ENCODE measurements at regions not wholly inside any gene's neighbourhood (a gene's known extent, or its start where the extent isn't known, plus 50 kb on each side); places are given as distances from the start of the nearest gene placed in this dataset.

DNA sequence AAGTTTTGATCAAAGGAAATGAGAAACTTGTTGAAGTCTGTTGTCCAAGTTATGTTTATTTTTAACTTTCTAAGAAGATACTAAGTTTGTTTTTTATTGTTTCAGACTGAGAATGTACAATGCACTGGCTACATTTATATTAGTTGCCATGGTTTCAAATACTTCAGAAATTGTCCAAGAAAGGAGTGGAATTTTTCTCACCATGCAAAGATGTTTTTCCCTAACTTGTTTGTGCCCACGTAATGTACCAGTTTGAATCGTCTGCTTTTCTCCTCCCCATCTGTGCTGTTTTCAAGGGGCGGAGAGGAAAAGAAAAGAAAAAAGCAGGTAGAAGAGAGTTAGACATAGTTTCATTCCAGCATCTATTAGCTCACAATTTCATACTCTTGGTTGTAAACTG lies 407.0 kb downstream of the KCTD16 start:
- Histone ChIP-seq H3K4me3 (no peak overlapping the region), H3K9me2 (ENCODE audit: insufficient read depth) (no peaks in the 10 kb centered on the region), H3K27me3 (ENCODE audit: insufficient read depth, low read depth) (no peaks in the 10 kb centered on the region), H3K9me3 (ENCODE audit: insufficient read depth, low read depth) (no peaks in the 10 kb centered on the region), H2AFZ (no peak overlapping the region), H3K4me1 (replicated peaks; ENCODE audit: insufficient read depth) (no peaks in the 10 kb centered on the region), H3K79me2 (ENCODE audit: low read depth) (no peaks in the 10 kb centered on the region), H3K36me3 (ENCODE audit: low read depth) (no peaks in the 10 kb centered on the region), H3K4me2 (no peak overlapping the region), H3K27ac (no peak overlapping the region), H4K20me1 (ENCODE audit: insufficient read depth) (no peaks in the 10 kb centered on the region), H3F3A (ENCODE audit: insufficient read depth, low read depth) (no peaks in the 10 kb centered on the region)
- no peak for DNase-seq
- intact Hi-C loops (cut with micrococcal nuclease; ENCODE audit: unreplicated experiment), result no loop called here
- no TSS peak for BruUV-seq (replicated peaks)
- CTCF ChIA-PET, result no interaction called here
- POLR2A ChIA-PET (ENCODE audit: unreplicated experiment), result no interaction called here
- no peak for TF ChIP-seq CTCF (conservative IDR thresholded peaks at IDR 0.05)
- no peak for TF ChIP-seq EZH2 (IDR thresholded peaks at IDR 0.05; ENCODE audit: low read depth)

DNA sequence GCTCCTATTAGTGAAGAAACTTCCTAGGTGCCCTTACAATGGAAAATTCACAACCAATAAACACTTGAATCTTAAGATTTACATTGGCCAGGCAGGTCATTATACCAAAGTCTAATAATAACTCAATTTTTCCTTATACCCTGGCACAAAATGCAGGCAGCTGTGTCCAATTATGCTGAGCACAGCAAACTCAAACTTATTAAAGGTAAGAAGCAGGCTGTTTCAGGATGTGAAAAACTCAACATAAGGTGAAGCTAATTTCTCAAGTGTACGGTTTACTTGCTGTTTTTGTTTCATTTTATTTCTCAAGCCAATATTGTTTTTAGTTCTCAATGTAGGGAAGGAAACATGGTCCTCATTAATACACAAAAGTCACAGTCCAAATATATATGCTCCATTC lies 405.1 kb downstream of the KCTD16 start:
- Histone ChIP-seq H3K4me2 (no peak overlapping the region), H3K4me1 (replicated peaks; ENCODE audit: insufficient read depth) (no peaks in the 10 kb centered on the region), H3K27ac (no peak overlapping the region), H3K79me2 (ENCODE audit: low read depth) (no peaks in the 10 kb centered on the region), H4K20me1 (ENCODE audit: insufficient read depth) (no peaks in the 10 kb centered on the region), H3K36me3 (ENCODE audit: low read depth) (no peaks in the 10 kb centered on the region), H3K4me3 (no peak overlapping the region), H3F3A (ENCODE audit: insufficient read depth, low read depth) (no peaks in the 10 kb centered on the region), H2AFZ (no peak overlapping the region), H3K27me3 (ENCODE audit: insufficient read depth, low read depth) (no peaks in the 10 kb centered on the region), H3K9me3 (ENCODE audit: insufficient read depth, low read depth) (no peaks in the 10 kb centered on the region), H3K9me2 (ENCODE audit: insufficient read depth) (no peaks in the 10 kb centered on the region)
- BruUV-seq (replicated peaks), result no TSS peak
- DNase-seq, result no peak
- POLR2A ChIA-PET (ENCODE audit: unreplicated experiment), result no interaction called here
- intact Hi-C loops (cut with micrococcal nuclease; ENCODE audit: unreplicated experiment), result no loop called here
- CTCF ChIA-PET, result no interaction called here
- TF ChIP-seq EZH2 (IDR thresholded peaks at IDR 0.05; ENCODE audit: low read depth) (no peak), CTCF (conservative IDR thresholded peaks at IDR 0.05) (no peak)

DNA sequence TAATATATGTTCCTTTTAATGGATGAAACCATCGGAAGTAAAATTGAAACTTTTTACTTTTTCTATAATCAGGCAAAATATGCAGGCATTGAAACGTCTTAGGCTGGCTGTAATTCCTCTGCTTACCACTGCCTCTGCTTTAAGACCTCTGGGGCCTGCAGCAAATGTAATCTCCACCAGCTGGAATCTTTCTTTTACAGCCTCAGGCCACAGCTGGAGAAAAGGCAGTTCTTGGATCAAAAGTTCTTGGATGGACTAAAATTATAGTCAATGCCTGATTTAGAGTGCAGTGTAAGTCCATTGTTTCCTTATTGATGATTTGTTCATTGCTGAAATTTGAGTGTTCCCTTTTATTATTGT lies 396.7 kb downstream of the KCTD16 start:
- no peaks in the 10 kb centered on the region for H3K36me3 ChIP-seq (ENCODE audit: low read depth)
- no peaks in the 10 kb centered on the region for H3K4me1 ChIP-seq (replicated peaks; ENCODE audit: insufficient read depth)
- no peaks in the 10 kb centered on the region for H3K27me3 ChIP-seq (ENCODE audit: insufficient read depth, low read depth)
- no peak for DNase-seq
- no peak overlapping the region for H3K27ac ChIP-seq
- no peaks in the 10 kb centered on the region for H4K20me1 ChIP-seq (ENCODE audit: insufficient read depth)
- H3K79me2 ChIP-seq (ENCODE audit: low read depth), result no peaks in the 10 kb centered on the region
- CTCF ChIA-PET, result interaction anchor here (0.5 kb wide), 1 partner anchor 25 kb away, joined by 4 read pairs; no protein-coding TSS in a partner anchor
- H3K4me3 ChIP-seq, result no peak overlapping the region
- H3K9me3 ChIP-seq (ENCODE audit: insufficient read depth, low read depth), result no peaks in the 10 kb centered on the region
- no TSS peak for BruUV-seq (replicated peaks)
- H3K4me2 ChIP-seq, result no peak overlapping the region
- intact Hi-C loops (cut with micrococcal nuclease; ENCODE audit: unreplicated experiment), result no loop called here
- no peak overlapping the region for H2AFZ ChIP-seq
- H3K9me2 ChIP-seq (ENCODE audit: insufficient read depth), result no peaks in the 10 kb centered on the region; the same call in 1 of the 2 replicates
- POLR2A ChIA-PET (ENCODE audit: unreplicated experiment), result no interaction called here
- no peaks in the 10 kb centered on the region for H3F3A ChIP-seq (ENCODE audit: insufficient read depth, low read depth)
- TF ChIP-seq EZH2 (IDR thresholded peaks at IDR 0.05; ENCODE audit: low read depth) (no peak), CTCF (conservative IDR thresholded peaks at IDR 0.05) (no peak)
